ENCODE measurements at regions not wholly inside any gene's neighbourhood (a gene's known extent, or its start where the extent isn't known, plus 50 kb on each side); places are given as distances from the start of the nearest gene placed in this dataset.

DNA sequence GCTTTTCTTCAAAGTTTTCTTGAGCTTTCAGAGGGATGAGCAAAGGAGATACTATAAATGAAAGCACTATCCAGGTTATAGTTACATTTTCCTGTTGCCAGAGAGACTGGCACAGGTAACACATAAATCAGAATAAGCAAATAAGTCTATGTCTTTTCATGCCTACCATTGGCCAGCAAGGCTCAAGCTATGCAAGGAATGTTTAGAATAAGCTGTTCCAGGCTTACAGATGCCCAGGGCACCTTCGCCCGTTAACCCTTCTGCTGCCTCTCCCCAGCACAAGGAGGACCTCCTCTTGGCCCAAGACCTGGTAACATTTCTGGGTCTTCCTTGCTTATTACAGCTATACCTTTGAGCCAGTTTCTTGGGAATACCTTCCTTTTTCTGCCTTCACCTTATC is 233.7 kb upstream of the MEIS1 start:
- DNase-seq = no peak
- Histone ChIP-seq H3K4me3 (ENCODE audit: low read depth, low read length) (no peak overlapping the region), H3K27me3 (replicated peaks) (no peaks in the 10 kb centered on the region), H3K36me3 (replicated peaks) (no peaks in the 10 kb centered on the region), H3K27ac (no peak overlapping the region)
- in situ Hi-C loops (cut with HindIII; ENCODE audit: low pct_ligation_motif_present, low sequenced_read_pairs) = no loop called here
- TF ChIP-seq CTCF (IDR thresholded peaks at IDR 0.05; ENCODE audit: low read depth, low read length, missing control alignments) = no peak

GRCh38 chr2:66198873-66199272 is 236.1 kb upstream of the MEIS1 start:
- Histone ChIP-seq H3K27me3 (replicated peaks) (no peaks in the 10 kb centered on the region), H3K4me3 (ENCODE audit: low read depth, low read length) (no peak overlapping the region), H3K27ac (no peak overlapping the region), H3K36me3 (replicated peaks) (no peaks in the 10 kb centered on the region)
- no peak for TF ChIP-seq CTCF (IDR thresholded peaks at IDR 0.05; ENCODE audit: low read depth, low read length, missing control alignments)
- in situ Hi-C loops (cut with HindIII; ENCODE audit: low pct_ligation_motif_present, low sequenced_read_pairs) = no loop called here
- DNase-seq = no peak

DNA sequence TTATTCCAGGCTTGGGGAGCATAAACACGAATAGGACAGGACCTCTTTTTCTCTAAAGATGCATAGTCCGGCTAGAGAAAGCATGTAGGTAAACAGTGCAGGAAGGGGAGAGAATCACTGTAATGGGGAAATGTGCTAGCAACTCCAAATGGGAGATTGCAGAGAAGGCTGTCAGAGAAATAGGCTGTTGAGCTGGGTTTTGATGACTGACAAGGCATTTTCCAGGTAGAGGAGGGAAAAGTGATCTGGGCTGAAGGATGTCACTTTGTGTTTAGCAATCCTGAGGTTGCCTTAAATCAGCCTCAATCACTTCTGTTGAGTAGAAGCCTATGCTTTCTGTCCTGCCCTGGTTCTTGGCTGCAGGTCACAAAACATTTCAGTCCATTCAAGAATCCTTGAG is 242.0 kb upstream of the MEIS1 start:
- H3K27me3 ChIP-seq (replicated peaks) = no peaks in the 10 kb centered on the region
- H3K27ac ChIP-seq = no peak overlapping the region
- H3K4me3 ChIP-seq (ENCODE audit: low read depth, low read length) = no peak overlapping the region
- DNase-seq = no peak
- no peaks in the 10 kb centered on the region for H3K36me3 ChIP-seq (replicated peaks)
- in situ Hi-C loops (cut with HindIII; ENCODE audit: low pct_ligation_motif_present, low sequenced_read_pairs) = no loop called here
- TF ChIP-seq CTCF (IDR thresholded peaks at IDR 0.05; ENCODE audit: low read depth, low read length, missing control alignments) = no peak

GRCh38 chr2:66191311-66191710 is 243.6 kb upstream of the MEIS1 start:
- in situ Hi-C loops (cut with HindIII; ENCODE audit: low pct_ligation_motif_present, low sequenced_read_pairs) = no loop called here
- TF ChIP-seq CTCF (IDR thresholded peaks at IDR 0.05; ENCODE audit: low read depth, low read length, missing control alignments) = no peak
- H3K36me3 ChIP-seq (replicated peaks) = no peaks in the 10 kb centered on the region
- H3K4me3 ChIP-seq (ENCODE audit: low read depth, low read length) = no peak overlapping the region
- no peak overlapping the region for H3K27ac ChIP-seq
- DNase-seq = no peak
- no peaks in the 10 kb centered on the region for H3K27me3 ChIP-seq (replicated peaks)

DNA sequence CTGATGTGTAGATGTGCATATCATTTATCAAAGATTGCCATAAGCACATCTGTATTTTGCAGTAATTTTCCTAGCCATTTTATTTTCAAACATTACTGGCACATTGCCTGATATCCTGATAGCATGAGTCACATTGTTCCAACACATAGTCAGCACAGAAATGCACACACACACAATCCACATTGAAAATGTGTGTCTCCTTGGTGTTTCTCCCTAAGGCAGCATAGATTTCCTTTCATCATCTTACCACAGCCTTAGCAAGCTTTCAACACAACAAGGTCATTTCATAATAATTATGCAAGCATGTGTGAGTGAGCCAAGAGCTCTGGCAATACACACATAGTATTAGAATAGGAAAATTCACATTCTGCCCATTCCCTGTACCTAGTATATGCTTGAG is 245.4 kb upstream of the MEIS1 start:
- H3K27me3 ChIP-seq (replicated peaks) = no peaks in the 10 kb centered on the region
- in situ Hi-C loops (cut with HindIII; ENCODE audit: low pct_ligation_motif_present, low sequenced_read_pairs) = no loop called here
- no peak for DNase-seq
- TF ChIP-seq CTCF (IDR thresholded peaks at IDR 0.05; ENCODE audit: low read depth, low read length, missing control alignments) = no peak
- H3K27ac ChIP-seq = no peak overlapping the region
- H3K4me3 ChIP-seq (ENCODE audit: low read depth, low read length) = no peak overlapping the region
- no peaks in the 10 kb centered on the region for H3K36me3 ChIP-seq (replicated peaks)

DNA sequence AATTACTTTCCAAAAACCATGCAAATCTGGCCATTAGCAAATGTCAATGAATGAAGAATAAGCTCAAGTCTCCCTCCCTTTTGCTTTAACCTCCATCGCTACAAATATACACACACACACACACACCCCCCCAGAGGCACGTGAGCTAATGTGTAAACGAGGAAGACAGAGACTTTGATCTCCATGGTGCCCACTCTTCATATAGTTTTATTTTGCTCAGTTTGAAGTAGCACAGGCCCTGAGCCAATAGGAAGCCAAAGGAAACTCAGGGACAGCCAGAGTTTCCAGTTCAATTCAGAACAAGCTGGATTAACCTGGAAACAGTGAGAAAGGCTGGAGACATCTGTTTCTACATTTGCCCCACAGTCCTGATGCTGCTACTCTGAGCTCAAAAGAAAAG is 248.4 kb upstream of the MEIS1 start:
- in situ Hi-C loops (cut with HindIII; ENCODE audit: low pct_ligation_motif_present, low sequenced_read_pairs) = no loop called here
- no peak for DNase-seq
- TF ChIP-seq CTCF (IDR thresholded peaks at IDR 0.05; ENCODE audit: low read depth, low read length, missing control alignments) = no peak
- Histone ChIP-seq H3K4me3 (ENCODE audit: low read depth, low read length) (no peak overlapping the region), H3K27me3 (replicated peaks) (no peaks in the 10 kb centered on the region), H3K27ac (no peak overlapping the region), H3K36me3 (replicated peaks) (no peaks in the 10 kb centered on the region)
